ENCODE measurements at regions not wholly inside any gene's neighbourhood (a gene's known extent, or its start where the extent isn't known, plus 50 kb on each side); places are given as distances from the start of the nearest gene placed in this dataset.

- no peak for TF ChIP-seq MAX (IDR thresholded peaks at IDR 0.05)
- no peak for TF ChIP-seq KDM5A (IDR thresholded peaks at IDR 0.05)
Observed at GRCh38 chr18:28455971-28456370, 279.0 kb upstream of the CDH2 start.
